ENCODE measurements at regions not wholly inside any gene's neighbourhood (a gene's known extent, or its start where the extent isn't known, plus 50 kb on each side); places are given as distances from the start of the nearest gene placed in this dataset.
A peak's percentile ranks its signal among the peaks of the same experiment; 100 is the strongest.

- DNase-seq = no peak
- intact Hi-C loops (cut with DNase I) = no loop called here
Observed at GRCh38 chr12:107219301-107219700, 126.0 kb upstream of the CRY1 start.

- intact Hi-C loops (cut with DNase I) = no loop called here
- DNase-seq = no peak
Observed at GRCh38 chr12:107221913-107222312, 128.6 kb upstream of the CRY1 start.

GRCh38 chr12:107223821-107224220, 130.5 kb upstream of the CRY1 start:
- intact Hi-C loops (cut with DNase I) = no loop called here
- DNase-seq = no peak

- no peak for DNase-seq
- intact Hi-C loops (cut with DNase I) = no loop called here
Observed at GRCh38 chr12:107225635-107226034, 132.3 kb upstream of the CRY1 start.

- intact Hi-C loops (cut with DNase I) = no loop called here
- no peak for DNase-seq
Observed at GRCh38 chr12:107226126-107226525, 132.8 kb upstream of the CRY1 start.

GRCh38 chr12:107228076-107228475, 134.7 kb upstream of the CRY1 start:
- no peak for DNase-seq
- intact Hi-C loops (cut with DNase I) = no loop called here

- intact Hi-C loops (cut with DNase I) = no loop called here
- no peak for DNase-seq
Observed at GRCh38 chr12:107229827-107230226, 136.5 kb upstream of the CRY1 start.

- DNase-seq = no peak
- intact Hi-C loops (cut with DNase I) = no loop called here
Observed at GRCh38 chr12:107231303-107231702, 138.0 kb upstream of the CRY1 start.

- no peak for DNase-seq
- intact Hi-C loops (cut with DNase I) = no loop called here
Observed at GRCh38 chr12:107233551-107233950, 140.2 kb upstream of the CRY1 start.

GRCh38 chr12:107235600-107235999, 142.3 kb upstream of the CRY1 start:
- intact Hi-C loops (cut with DNase I) = no loop called here
- no peak for DNase-seq

GRCh38 chr12:107236824-107237511, 143.6 kb upstream of the CRY1 start:
- intact Hi-C loops (cut with DNase I) = no loop called here
- DNase-seq = no peak

- intact Hi-C loops (cut with DNase I) = no loop called here
- DNase-seq = no peak
Observed at GRCh38 chr12:107238296-107238695, 144.9 kb upstream of the CRY1 start.

GRCh38 chr12:107241411-107241810, 148.1 kb upstream of the CRY1 start:
- intact Hi-C loops (cut with DNase I) = no loop called here
- peak in 10 of 42 donors; percentile 6 to 44 (median 20) for DNase-seq

- DNase-seq = peak in 1 of 42 donors; percentile 3
- intact Hi-C loops (cut with DNase I) = no loop called here
Observed at GRCh38 chr12:107242189-107242588, 148.8 kb upstream of the CRY1 start.

GRCh38 chr12:107243341-107243740, 150.0 kb upstream of the CRY1 start:
- intact Hi-C loops (cut with DNase I) = no loop called here

GRCh38 chr12:107244584-107244983, 151.2 kb upstream of the CRY1 start:
- intact Hi-C loops (cut with DNase I) = no loop called here
- no peak for DNase-seq

More at GRCh38 chr12:107243341-107243740, 150.0 kb upstream of the CRY1 start:
- DNase-seq = peak in 1 of 42 donors; percentile 27

- no peak for DNase-seq
Observed at GRCh38 chr12:107247650-107248049, 154.3 kb upstream of the CRY1 start.

GRCh38 chr12:107248187-107248586, 154.8 kb upstream of the CRY1 start:
- intact Hi-C loops (cut with DNase I) = no loop called here

More at GRCh38 chr12:107247650-107248049, 154.3 kb upstream of the CRY1 start:
- intact Hi-C loops (cut with DNase I) = no loop called here

GRCh38 chr12:107251288-107251687, 157.9 kb upstream of the CRY1 start:
- intact Hi-C loops (cut with DNase I) = no loop called here
- no peak for DNase-seq

More at GRCh38 chr12:107248187-107248586, 154.8 kb upstream of the CRY1 start:
- DNase-seq = no peak

- DNase-seq = no peak
- intact Hi-C loops (cut with DNase I) = no loop called here
Observed at GRCh38 chr12:107253361-107253760, 160.0 kb upstream of the CRY1 start.

- intact Hi-C loops (cut with DNase I) = no loop called here
- no peak for DNase-seq
Observed at GRCh38 chr12:107254258-107254856, 161.0 kb upstream of the CRY1 start.
